Peyer's patch (tissue), 4 donors: ENCODE measurements at regions not wholly inside any gene's neighbourhood (a gene's known extent, or its start where the extent isn't known, plus 50 kb on each side); places are given as distances from the start of the nearest gene placed in this dataset.

Experiments
- POLR2A ChIP-seq, 2 donors: fragments of 450-650 bp; IDR thresholded peaks; one replicate each; pipeline ENCODE4 v1.5.1; 2017; ENCODE audit warnings: antibody characterized with exemption in 2 of 2, mild to moderate bottlenecking in 2 of 2, moderate library complexity in 2 of 2
- TF ChIP-seq, protein P1 (sequence below), 6 experiments: fragments of 450-650 bp in 4 of 6; fragments of 200-600 bp in 2 of 6; sonication (generic) in 1 of 6; IDR thresholded peaks; one replicate each; pipeline ENCODE4 v1.5.1; 2017 to 2019; ENCODE audit warnings: antibody characterized with exemption in 6 of 6, mild to moderate bottlenecking in 3 of 6, moderate library complexity in 1 of 6

DNA sequence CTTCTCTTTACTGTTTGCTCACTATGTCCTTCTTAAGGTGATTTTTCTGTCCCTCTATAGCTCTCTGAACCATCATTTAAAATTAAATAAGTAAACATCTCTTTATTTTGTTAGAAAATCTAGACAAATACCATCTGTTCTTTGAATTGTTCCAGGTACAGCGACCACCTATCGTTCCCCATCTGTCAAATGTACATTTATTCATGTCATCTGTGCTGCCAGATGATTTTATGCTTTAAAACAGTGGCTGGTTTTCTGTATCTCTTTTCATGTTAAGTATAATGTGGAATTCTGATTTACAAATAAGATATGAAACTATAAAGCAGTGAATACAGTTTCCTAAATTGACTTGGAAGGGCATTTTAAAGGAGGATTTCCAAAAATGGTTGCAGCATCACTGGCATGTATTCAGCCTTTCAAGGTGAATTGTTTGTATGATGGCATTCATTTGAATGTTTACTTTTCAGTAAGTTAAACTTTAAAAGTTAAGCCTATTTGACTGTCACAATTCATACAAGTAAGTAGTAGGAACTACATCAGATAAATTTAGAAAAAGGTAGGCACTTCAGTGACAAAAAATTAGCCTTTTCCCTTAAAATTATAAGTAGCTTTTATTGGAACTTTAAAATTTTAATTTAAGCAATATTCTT, 92.6 kb upstream of the CLVS2 start:
- TF ChIP-seq, protein P1, sequence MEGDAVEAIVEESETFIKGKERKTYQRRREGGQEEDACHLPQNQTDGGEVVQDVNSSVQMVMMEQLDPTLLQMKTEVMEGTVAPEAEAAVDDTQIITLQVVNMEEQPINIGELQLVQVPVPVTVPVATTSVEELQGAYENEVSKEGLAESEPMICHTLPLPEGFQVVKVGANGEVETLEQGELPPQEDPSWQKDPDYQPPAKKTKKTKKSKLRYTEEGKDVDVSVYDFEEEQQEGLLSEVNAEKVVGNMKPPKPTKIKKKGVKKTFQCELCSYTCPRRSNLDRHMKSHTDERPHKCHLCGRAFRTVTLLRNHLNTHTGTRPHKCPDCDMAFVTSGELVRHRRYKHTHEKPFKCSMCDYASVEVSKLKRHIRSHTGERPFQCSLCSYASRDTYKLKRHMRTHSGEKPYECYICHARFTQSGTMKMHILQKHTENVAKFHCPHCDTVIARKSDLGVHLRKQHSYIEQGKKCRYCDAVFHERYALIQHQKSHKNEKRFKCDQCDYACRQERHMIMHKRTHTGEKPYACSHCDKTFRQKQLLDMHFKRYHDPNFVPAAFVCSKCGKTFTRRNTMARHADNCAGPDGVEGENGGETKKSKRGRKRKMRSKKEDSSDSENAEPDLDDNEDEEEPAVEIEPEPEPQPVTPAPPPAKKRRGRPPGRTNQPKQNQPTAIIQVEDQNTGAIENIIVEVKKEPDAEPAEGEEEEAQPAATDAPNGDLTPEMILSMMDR (IDR thresholded peaks at IDR 0.05), result no peak
- no peak for TF ChIP-seq POLR2A (IDR thresholded peaks at IDR 0.05)
